H1 (cell line): ENCODE measurements at regions not wholly inside any gene's neighbourhood (a gene's known extent, or its start where the extent isn't known, plus 50 kb on each side); places are given as distances from the start of the nearest gene placed in this dataset.
A peak's percentile ranks its signal among the peaks of the same experiment; 100 is the strongest.

Experiments
- CTCF ChIA-PET: fragments of 300-600 bp; sonication (Branson Sonifier 250); formaldehyde crosslinking; loops from one replicate; lab custom pipeline; 2021; ENCODE audit not compliant: partially characterized antibody; lab: Charles Lee
- POLR2A ChIA-PET: fragments of 300-600 bp; sonication (Branson Sonifier 250); formaldehyde crosslinking; loops from one replicate; lab custom pipeline; 2021; ENCODE audit warnings: inconsistent platforms; ENCODE audit not compliant: partially characterized antibody; lab: Charles Lee
- DNase-seq, 2 experiments: peaks; one replicate each; pipeline versions ENCODE4 v3.0.0 to v3.0.0-alpha.2; 2010 to 2022; ENCODE audit warnings: low spot score in 2 of 2, low read depth in 1 of 2, mixed read lengths in 1 of 2
- FAIRE-seq: peaks from 2 replicates; lab custom pipeline; 2011; peaks lifted over from hg19 to GRCh38; lab: Jason Lieb, UNC
- H2AFZ ChIP-seq: 2 replicates; pipeline ENCODE4 v1.8.1; 2012; ENCODE audit warnings: low read length, inconsistent platforms
- H2AK5ac ChIP-seq: 2 replicates; pipeline ENCODE4 v1.6.1; 2013; ENCODE audit warnings: low read depth, low read length
- H2BK120ac ChIP-seq: replicated peaks from 2 replicates; pipeline ENCODE3; 2013; ENCODE audit warnings: low read depth, low read length, inconsistent platforms
- H2BK12ac ChIP-seq: 2 replicates; pipeline ENCODE4 v1.6.1; 2013; ENCODE audit warnings: low read depth, low read length
- H2BK15ac ChIP-seq: 2 replicates; pipeline ENCODE4 v1.6.1; 2013; ENCODE audit warnings: low read length
- H2BK20ac ChIP-seq: 2 replicates; pipeline ENCODE4 v1.6.1; 2013; ENCODE audit warnings: low read length
- H2BK5ac ChIP-seq: 2 replicates; pipeline ENCODE4 v1.6.1; 2013; ENCODE audit warnings: low read depth, low read length
- H3K14ac ChIP-seq: 2 replicates; pipeline ENCODE4 v1.6.1; 2013; ENCODE audit warnings: inconsistent platforms; ENCODE audit not compliant: insufficient read length
- H3K18ac ChIP-seq: 2 replicates; pipeline ENCODE4 v1.6.1; 2013; ENCODE audit warnings: low read length; ENCODE audit errors: extremely low read depth
- H3K23ac ChIP-seq: 2 replicates; pipeline ENCODE4 v1.6.1; 2013; ENCODE audit warnings: inconsistent platforms; ENCODE audit not compliant: insufficient read length
- H3K23me2 ChIP-seq: 2 replicates; pipeline ENCODE4 v1.6.1; 2013; ENCODE audit warnings: low read depth, low read length
- H3K27ac ChIP-seq: 2 replicates; pipeline ENCODE4 v1.6.1; 2011; ENCODE audit warnings: low read depth, low read length, inconsistent platforms
- H3K27me3 ChIP-seq, 4 experiments: replicated peaks in 1 of 4; 1 replicate in 1 of 4; 2 replicates in 3 of 4; pipeline versions ENCODE4 v1.6.1 to v1.8.1; 2011 to 2013; ENCODE audit warnings: low read length in 3 of 4, mild to moderate bottlenecking in 3 of 4, inconsistent platforms in 2 of 4, mixed read lengths in 2 of 4, moderate library complexity in 1 of 4; ENCODE audit not compliant: control insufficient read depth in 3 of 4, insufficient read depth in 3 of 4; ENCODE audit errors: extremely low read depth in 1 of 4
- H3K36me3 ChIP-seq, 4 experiments: 2 replicates each; pipeline versions ENCODE4 v1.6.1 to v1.8.1; 2011 to 2013; ENCODE audit warnings: mild to moderate bottlenecking in 4 of 4, low read length in 3 of 4, moderate library complexity in 2 of 4, control low read depth in 1 of 4, inconsistent platforms in 1 of 4; ENCODE audit not compliant: insufficient read depth in 4 of 4, control insufficient read depth in 2 of 4
- H3K4ac ChIP-seq: replicated peaks from 2 replicates; pipeline ENCODE3; 2013; ENCODE audit warnings: low read length, low read depth, mixed read lengths, inconsistent platforms; ENCODE audit not compliant: insufficient read length
- H3K4me1 ChIP-seq, 4 experiments: replicated peaks in 1 of 4; 1 replicate in 1 of 4; 2 replicates in 3 of 4; pipeline versions ENCODE4 v1.6.1 to v1.8.1; 2011 to 2013; ENCODE audit warnings: low read length in 3 of 4, inconsistent platforms in 2 of 4, mixed read lengths in 1 of 4; ENCODE audit not compliant: insufficient read depth in 4 of 4, control insufficient read depth in 3 of 4
- H3K4me2 ChIP-seq, 2 experiments: 2 replicates each; pipeline versions ENCODE4 v1.6.1 to v1.8.1; 2011 to 2013; ENCODE audit warnings: low read depth in 2 of 2, low read length in 2 of 2, control low read depth in 1 of 2, inconsistent platforms in 1 of 2, mild to moderate bottlenecking in 1 of 2; ENCODE audit not compliant: insufficient read depth in 1 of 2
- H3K4me3 ChIP-seq, 4 experiments: fragments of 200-600, 300-600 bp in 1 of 4; sonication (generic), shearing (Covaris generic), sonication (Bioruptor Twin) in 1 of 4; 2 replicates each; pipeline versions ENCODE4 v1.5.1 to v1.8.1; 2011 to 2016; ENCODE audit warnings: low read length in 4 of 4, low read depth in 3 of 4, control low read depth in 2 of 4, inconsistent platforms in 2 of 4, mild to moderate bottlenecking in 2 of 4, mixed read lengths in 1 of 4, moderate library complexity in 1 of 4; ENCODE audit not compliant: insufficient read depth in 2 of 4; ENCODE audit errors: extremely low read depth in 1 of 4
- H3K56ac ChIP-seq: replicated peaks from 2 replicates; pipeline ENCODE3; 2013; ENCODE audit warnings: low read depth, mild to moderate bottlenecking, mixed read lengths, low read length, inconsistent platforms; ENCODE audit not compliant: insufficient read length
- H3K79me1 ChIP-seq: 2 replicates; pipeline ENCODE4 v1.6.1; 2013; ENCODE audit warnings: low read depth, low read length, control low read depth
- H3K79me2 ChIP-seq, 2 experiments: 2 replicates each; pipeline versions ENCODE4 v1.6.1 to v1.8.1; 2012 to 2013; ENCODE audit warnings: low read length in 2 of 2, mild to moderate bottlenecking in 2 of 2, inconsistent platforms in 1 of 2; ENCODE audit not compliant: insufficient read depth in 2 of 2, control insufficient read depth in 1 of 2
- H3K9ac ChIP-seq, 4 experiments: replicated peaks in 1 of 4; 1 replicate in 1 of 4; 2 replicates in 3 of 4; pipeline versions ENCODE4 v1.6.1 to v1.8.1; 2011 to 2013; ENCODE audit warnings: low read depth in 3 of 4, low read length in 3 of 4, control low read depth in 2 of 4, mild to moderate bottlenecking in 2 of 4, moderate library complexity in 2 of 4, inconsistent platforms in 1 of 4; ENCODE audit errors: extremely low read depth in 1 of 4
- H3K9me3 ChIP-seq, 2 experiments: 2 replicates each; pipeline versions ENCODE4 v1.6.1 to v1.8.1; 2012 to 2013; ENCODE audit warnings: mild to moderate bottlenecking in 2 of 2, moderate library complexity in 2 of 2, control low read depth in 1 of 2, inconsistent platforms in 1 of 2, low read depth in 1 of 2, low read length in 1 of 2, mixed read lengths in 1 of 2; ENCODE audit not compliant: insufficient read depth in 2 of 2
- H4K20me1 ChIP-seq, 2 experiments: replicated peaks in 1 of 2; 2 replicates each; pipeline versions ENCODE3 to v1.8.1; 2011 to 2013; ENCODE audit warnings: inconsistent platforms in 2 of 2, low read length in 2 of 2, mild to moderate bottlenecking in 1 of 2; ENCODE audit not compliant: insufficient read depth in 2 of 2, control insufficient read depth in 1 of 2
- H4K5ac ChIP-seq: 2 replicates; pipeline ENCODE4 v1.6.1; 2013; ENCODE audit warnings: low read length, low read depth, mixed read lengths, inconsistent platforms; ENCODE audit not compliant: insufficient read length
- H4K8ac ChIP-seq: 2 replicates; pipeline ENCODE4 v1.8.0; 2013; ENCODE audit warnings: mild to moderate bottlenecking, moderate library complexity, low read length, inconsistent platforms; ENCODE audit not compliant: insufficient read depth; ENCODE audit errors: extremely low read depth
- H4K91ac ChIP-seq: replicated peaks from 2 replicates; pipeline ENCODE3; 2013; ENCODE audit warnings: low read length, mixed read lengths, inconsistent platforms; ENCODE audit not compliant: insufficient read length
- EP300 ChIP-seq, 2 experiments: IDR thresholded peaks; 1 replicate in 1 of 2; 2 replicates in 1 of 2; pipeline ENCODE4 v1.6.1; 2011 to 2012; ENCODE audit warnings: low read depth in 2 of 2, low read length in 2 of 2, mild to moderate bottlenecking in 2 of 2, borderline replicate concordance in 1 of 2, inconsistent platforms in 1 of 2, moderate library complexity in 1 of 2
- NRF1 ChIP-seq: IDR thresholded peaks from 2 replicates; pipeline ENCODE4 v1.6.1; 2011; ENCODE audit warnings: mild to moderate bottlenecking, low read depth, low read length, improper control_type of control experiment
- POLR2AphosphoS5 ChIP-seq: IDR thresholded peaks from 2 replicates; pipeline ENCODE4 v1.6.1; 2011; ENCODE audit warnings: low read depth, low read length
- RFX5 ChIP-seq: IDR thresholded peaks from 2 replicates; pipeline ENCODE4 v1.6.1; 2011; ENCODE audit warnings: low read depth, low read length, improper control_type of control experiment, borderline replicate concordance
- RNF2 ChIP-seq: fragments of 200-900, 300-1000 bp; sonication (generic); IDR thresholded peaks from 2 replicates; pipeline ENCODE4 v1.7.1; 2016; ENCODE audit warnings: borderline replicate concordance, low read depth, mild to moderate bottlenecking, antibody characterized with exemption, low read length; ENCODE audit not compliant: poor library complexity, severe bottlenecking; ENCODE audit errors: missing control alignments
- TAF7 ChIP-seq: optimal IDR thresholded peaks from 2 replicates; pipeline ENCODE3; 2011; ENCODE audit warnings: low read depth, mild to moderate bottlenecking, inconsistent platforms, low read length, moderate library complexity, borderline replicate concordance
- WGBS, 2 experiments: shearing (Covaris generic) in 1 of 2; methylation state at CpG; one replicate each; pipeline versions ENCODE4 v1.1.6 to v1.1.7; 2013 to 2015; ENCODE audit warnings: low lambda C conversion rate in 2 of 2, mixed read lengths in 2 of 2, inconsistent platforms in 1 of 2, low coverage in 1 of 2, missing lambda C conversion rate in 1 of 2; ENCODE audit not compliant: insufficient replicate concordance in 2 of 2, insufficient coverage in 1 of 2, insufficient read length in 1 of 2; ENCODE audit errors: extremely low coverage in 1 of 2, missing lambda C conversion rate in 1 of 2; 5-methylcytosine and 5-hydroxymethylcytosine counted together

- Histone ChIP-seq H3K23me2 (no peaks in the 10 kb centered on the region; the same call in 1 of the 2 replicates), H3K4me3 (no peak overlapping the region), H3K79me2 (no peaks in the 10 kb centered on the region), H3K4me2 (no peak overlapping the region), H4K8ac (no peak overlapping the region), H4K91ac (no peak overlapping the region), H3K4me1 (peaks cover 0 to 6% (median 2%) of the 10 kb centered on the region in 4 experiments; a peak in 3 of 7 replicates), H2AFZ (peak overlapping the region; percentile 73), H2AK5ac (no peak overlapping the region), H3K27me3 (no peaks in the 10 kb centered on the region), H3K9ac (no peak overlapping the region), H3K9me3 (no peaks in the 10 kb centered on the region), H3K36me3 (no peaks in the 10 kb centered on the region), H4K20me1 (no peaks in the 10 kb centered on the region), H2BK20ac (0 out of 2 replicates have a peak overlapping the region, but pooled peaks have one; percentile 51), H3K14ac (no peak overlapping the region), H3K18ac (no peak overlapping the region), H3K56ac (no peak overlapping the region), H3K4ac (no peak overlapping the region), H3K23ac (no peak overlapping the region), H2BK12ac (0 out of 2 replicates have a peak overlapping the region, but pooled peaks have one; percentile 20), H3K79me1 (no peaks in the 10 kb centered on the region), H2BK15ac (no peak overlapping the region), H2BK120ac (no peak overlapping the region), H4K5ac (no peak overlapping the region), H3K27ac (no peak overlapping the region), H2BK5ac (no peak overlapping the region)
- DNase-seq (no peak), FAIRE-seq (no peak)
- ChIA-PET POLR2A (interaction anchor here (1.5 kb wide), 1 partner anchor 9 kb away, joined by 4 read pairs; no protein-coding TSS in a partner anchor), CTCF (no interaction called here)
- TF ChIP-seq RNF2 = no peak
- TF ChIP-seq POLR2AphosphoS5 = no peak
- no peak for TF ChIP-seq RFX5
- TF ChIP-seq TAF7 = no peak
- TF ChIP-seq NRF1 = no peak
- no peak for TF ChIP-seq EP300 (IDR thresholded peaks at IDR 0.05; ENCODE audit: borderline replicate concordance in 1 of 2, low read depth in 2 of 2, low read length in 2 of 2)
- WGBS, 2 experiments = 94% methylated on average over 4 of the region's 4 CpGs; no CpG with 5 or more reads in 1 of the 2 experiments
Measured at GRCh38 chr10:89085153-89085552, 94.6 kb downstream of the FAS start.
